ENCODE measurements at regions not wholly inside any gene's neighbourhood (a gene's known extent, or its start where the extent isn't known, plus 50 kb on each side); places are given as distances from the start of the nearest gene placed in this dataset.
"Not testable (repeated sequence)": the region's sequence is repeated elsewhere in the genome, so short reads cannot be mapped to it uniquely, and the experiment has no call there.

DNA sequence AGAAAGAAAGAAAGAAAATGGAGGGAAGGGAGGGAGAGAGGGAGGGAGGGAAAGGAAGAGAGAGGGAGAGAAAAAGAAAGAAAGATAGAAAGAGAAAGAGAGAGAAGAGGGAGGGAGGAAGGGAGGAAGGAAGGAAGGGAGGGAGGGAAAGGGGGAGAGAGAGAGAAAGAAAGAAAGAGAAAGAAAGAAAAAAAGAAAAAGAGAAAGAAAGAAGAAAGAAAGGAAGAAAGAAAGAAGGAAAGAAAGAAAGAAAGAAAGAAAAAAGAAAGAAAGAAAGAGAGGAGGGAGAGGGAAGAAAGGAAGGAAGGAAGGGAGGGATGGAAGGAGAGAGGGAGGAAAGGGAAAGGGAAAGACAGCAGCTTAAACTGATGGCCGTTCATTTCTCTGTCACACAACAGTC lies 457.5 kb downstream of the PDZRN4 start:
- no peaks in the 10 kb centered on the region for H3K9me2 ChIP-seq (replicated peaks; ENCODE audit: control insufficient read depth, low read length)
- no peak overlapping the region for H3K27ac ChIP-seq (ENCODE audit: low read depth, low read length)
- TF ChIP-seq, protein P1, sequence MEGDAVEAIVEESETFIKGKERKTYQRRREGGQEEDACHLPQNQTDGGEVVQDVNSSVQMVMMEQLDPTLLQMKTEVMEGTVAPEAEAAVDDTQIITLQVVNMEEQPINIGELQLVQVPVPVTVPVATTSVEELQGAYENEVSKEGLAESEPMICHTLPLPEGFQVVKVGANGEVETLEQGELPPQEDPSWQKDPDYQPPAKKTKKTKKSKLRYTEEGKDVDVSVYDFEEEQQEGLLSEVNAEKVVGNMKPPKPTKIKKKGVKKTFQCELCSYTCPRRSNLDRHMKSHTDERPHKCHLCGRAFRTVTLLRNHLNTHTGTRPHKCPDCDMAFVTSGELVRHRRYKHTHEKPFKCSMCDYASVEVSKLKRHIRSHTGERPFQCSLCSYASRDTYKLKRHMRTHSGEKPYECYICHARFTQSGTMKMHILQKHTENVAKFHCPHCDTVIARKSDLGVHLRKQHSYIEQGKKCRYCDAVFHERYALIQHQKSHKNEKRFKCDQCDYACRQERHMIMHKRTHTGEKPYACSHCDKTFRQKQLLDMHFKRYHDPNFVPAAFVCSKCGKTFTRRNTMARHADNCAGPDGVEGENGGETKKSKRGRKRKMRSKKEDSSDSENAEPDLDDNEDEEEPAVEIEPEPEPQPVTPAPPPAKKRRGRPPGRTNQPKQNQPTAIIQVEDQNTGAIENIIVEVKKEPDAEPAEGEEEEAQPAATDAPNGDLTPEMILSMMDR (IDR thresholded peaks at IDR 0.05; ENCODE audit: low read depth, low read length, poor library complexity, severe bottlenecking), result no peak
- no peak for TF ChIP-seq EZH2phosphoT487 (IDR thresholded peaks at IDR 0.05; ENCODE audit: borderline replicate concordance, low read length)
- no peaks in the 10 kb centered on the region for H3K4me1 ChIP-seq (ENCODE audit: control insufficient read depth, low read length)
- H3K27me3 ChIP-seq (ENCODE audit: control insufficient read depth, low read length), result no peaks in the 10 kb centered on the region
- H3K4me3 ChIP-seq (ENCODE audit: low read length), result no peak overlapping the region
- no peaks in the 10 kb centered on the region for H3K9me3 ChIP-seq (ENCODE audit: control insufficient read depth, insufficient read depth, low read length)
- no peaks in the 10 kb centered on the region for H3F3A ChIP-seq (ENCODE audit: control insufficient read depth, insufficient read depth)
- H4K20me1 ChIP-seq (ENCODE audit: control insufficient read depth, insufficient read depth, low read depth, low read length), result no peaks in the 10 kb centered on the region
- no peak overlapping the region for H3K4me2 ChIP-seq (ENCODE audit: low read length)
- H3K36me3 ChIP-seq (ENCODE audit: control insufficient read depth, low read length), result no peaks in the 10 kb centered on the region
- H3K79me2 ChIP-seq (ENCODE audit: control insufficient read depth, low read length), result no peaks in the 10 kb centered on the region

DNA sequence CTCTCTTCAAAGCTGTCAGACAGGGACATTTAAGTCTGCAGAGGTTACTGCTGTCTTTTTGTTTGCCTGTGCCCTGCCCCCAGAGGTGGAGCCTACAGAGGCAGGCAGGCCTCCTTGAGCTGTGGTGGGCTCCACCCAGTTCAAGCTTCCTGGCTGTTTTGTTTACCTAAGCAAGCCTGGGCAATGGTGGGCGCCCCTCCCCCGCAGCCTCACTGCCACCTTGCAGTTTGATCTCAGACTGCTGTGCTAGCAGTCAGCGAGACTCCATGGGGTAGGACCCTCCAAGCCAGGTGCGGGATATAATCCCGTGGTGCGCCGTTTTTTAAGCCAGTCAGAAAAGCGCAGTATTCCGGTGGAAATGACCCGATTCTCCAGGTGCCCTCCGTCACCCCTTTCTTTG lies 454.7 kb downstream of the PDZRN4 start:
- not testable (repeated sequence) for H3K36me3 ChIP-seq (ENCODE audit: control insufficient read depth, low read length); H3F3A ChIP-seq (ENCODE audit: control insufficient read depth, insufficient read depth); H3K9me3 ChIP-seq (ENCODE audit: control insufficient read depth, insufficient read depth, low read length); H3K9me2 ChIP-seq (replicated peaks; ENCODE audit: control insufficient read depth, low read length); H3K79me2 ChIP-seq (ENCODE audit: control insufficient read depth, low read length); H3K4me2 ChIP-seq (ENCODE audit: low read length); H3K4me3 ChIP-seq (ENCODE audit: low read length); H3K27me3 ChIP-seq (ENCODE audit: control insufficient read depth, low read length); H3K27ac ChIP-seq (ENCODE audit: low read depth, low read length); H3K4me1 ChIP-seq (ENCODE audit: control insufficient read depth, low read length); H4K20me1 ChIP-seq (ENCODE audit: control insufficient read depth, insufficient read depth, low read depth, low read length)

DNA sequence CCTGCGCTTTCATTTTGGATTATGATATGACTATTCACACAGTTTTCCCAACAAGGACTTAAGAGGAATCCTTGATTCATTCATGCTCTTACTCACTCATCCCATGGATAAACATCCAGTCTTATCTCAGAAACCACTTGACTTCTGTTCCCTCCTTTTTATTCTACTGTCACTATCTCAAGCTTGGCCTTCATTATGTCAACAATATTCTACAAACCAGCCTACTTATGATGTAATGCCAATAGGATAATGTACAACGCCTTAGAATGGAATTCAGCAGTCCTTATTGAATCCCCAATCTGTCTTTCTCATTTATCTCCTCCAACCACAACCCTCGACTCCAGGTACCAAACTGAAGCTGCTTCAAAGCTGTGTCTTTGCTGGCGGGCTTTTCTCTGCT lies 448.5 kb downstream of the PDZRN4 start:
- Histone ChIP-seq H3K9me2 (replicated peaks; ENCODE audit: control insufficient read depth, low read length) (no peaks in the 10 kb centered on the region), H3K9me3 (ENCODE audit: control insufficient read depth, insufficient read depth, low read length) (no peaks in the 10 kb centered on the region), H4K20me1 (ENCODE audit: control insufficient read depth, insufficient read depth, low read depth, low read length) (no peaks in the 10 kb centered on the region), H3K4me3 (ENCODE audit: low read length) (no peak overlapping the region), H3K79me2 (ENCODE audit: control insufficient read depth, low read length) (no peaks in the 10 kb centered on the region), H3K4me1 (ENCODE audit: control insufficient read depth, low read length) (no peaks in the 10 kb centered on the region), H3K4me2 (ENCODE audit: low read length) (no peak overlapping the region), H3K27ac (ENCODE audit: low read depth, low read length) (no peak overlapping the region), H3F3A (ENCODE audit: control insufficient read depth, insufficient read depth) (no peaks in the 10 kb centered on the region), H3K27me3 (ENCODE audit: control insufficient read depth, low read length) (no peaks in the 10 kb centered on the region), H3K36me3 (ENCODE audit: control insufficient read depth, low read length) (no peaks in the 10 kb centered on the region)
- no peak for TF ChIP-seq EZH2phosphoT487 (IDR thresholded peaks at IDR 0.05; ENCODE audit: borderline replicate concordance, low read length)
- TF ChIP-seq, protein P1 (IDR thresholded peaks at IDR 0.05; ENCODE audit: low read depth, low read length, poor library complexity, severe bottlenecking), result no peak

DNA sequence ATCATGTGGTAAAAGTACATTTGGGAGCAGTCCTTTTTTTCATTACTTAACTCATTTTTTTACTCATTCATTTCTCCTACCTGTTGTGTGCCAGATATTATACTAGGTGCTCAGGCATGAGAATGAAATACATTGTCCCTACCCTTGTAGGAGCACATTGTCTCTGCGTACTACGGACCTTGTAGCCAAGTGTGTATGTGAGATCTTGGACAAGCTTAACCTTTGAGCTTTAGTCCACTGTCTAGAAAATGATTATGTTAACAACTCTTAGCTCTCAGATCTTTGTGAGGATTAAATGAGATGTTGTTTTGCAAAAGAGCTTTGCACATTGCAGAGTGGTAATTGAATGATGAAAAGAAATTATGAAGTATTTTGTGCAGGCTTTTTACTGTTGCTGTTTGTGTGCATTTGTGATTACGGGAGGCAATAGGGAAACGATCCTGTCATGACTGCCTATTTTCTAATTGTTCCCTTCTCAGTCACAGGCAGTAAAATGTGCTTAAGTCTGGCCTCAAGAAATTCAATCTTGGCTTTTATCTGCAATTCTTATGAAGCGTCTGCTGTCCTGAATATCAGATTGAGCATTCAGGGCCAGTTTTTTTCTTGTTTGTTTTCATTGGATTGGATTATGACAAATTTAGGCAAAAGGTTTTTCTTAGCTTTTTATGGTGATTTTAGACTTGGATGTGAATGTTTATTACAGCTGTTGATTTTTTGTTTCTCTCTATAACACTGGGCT lies 447.7 kb downstream of the PDZRN4 start:
- no peak overlapping the region for H3K4me3 ChIP-seq (ENCODE audit: low read length)
- no peaks in the 10 kb centered on the region for H3K36me3 ChIP-seq (ENCODE audit: control insufficient read depth, low read length)
- no peaks in the 10 kb centered on the region for H3K27me3 ChIP-seq (ENCODE audit: control insufficient read depth, low read length)
- no peaks in the 10 kb centered on the region for H3F3A ChIP-seq (ENCODE audit: control insufficient read depth, insufficient read depth)
- H3K27ac ChIP-seq (ENCODE audit: low read depth, low read length), result no peak overlapping the region
- no peaks in the 10 kb centered on the region for H3K9me3 ChIP-seq (ENCODE audit: control insufficient read depth, insufficient read depth, low read length)
- H3K4me1 ChIP-seq (ENCODE audit: control insufficient read depth, low read length), result no peaks in the 10 kb centered on the region
- no peak overlapping the region for H3K4me2 ChIP-seq (ENCODE audit: low read length)
- no peaks in the 10 kb centered on the region for H4K20me1 ChIP-seq (ENCODE audit: control insufficient read depth, insufficient read depth, low read depth, low read length)
- TF ChIP-seq, protein P1 (IDR thresholded peaks at IDR 0.05; ENCODE audit: low read depth, low read length, poor library complexity, severe bottlenecking), result no peak
- no peak for TF ChIP-seq EZH2phosphoT487 (IDR thresholded peaks at IDR 0.05; ENCODE audit: borderline replicate concordance, low read length)
- H3K79me2 ChIP-seq (ENCODE audit: control insufficient read depth, low read length), result no peaks in the 10 kb centered on the region
- no peaks in the 10 kb centered on the region for H3K9me2 ChIP-seq (replicated peaks; ENCODE audit: control insufficient read depth, low read length)

All from DOHH2 (cell line).